Testis (tissue), 2 donors: ENCODE measurements at regions not wholly inside any gene's neighbourhood (a gene's known extent, or its start where the extent isn't known, plus 50 kb on each side); places are given as distances from the start of the nearest gene placed in this dataset.

Experiments
- DNase-seq: peaks from one replicate; pipeline ENCODE4 v3.0.0-alpha.2; 2019
- H3K27ac ChIP-seq, 2 donors: fragments of 200-600 bp; sonication (generic); one replicate each; pipeline ENCODE4 v1.5.1; 2019
- H3K27me3 ChIP-seq: fragments of 200-600 bp; sonication (generic); one replicate; pipeline ENCODE4 v1.5.1; 2019
- H3K36me3 ChIP-seq: fragments of 200-600 bp; sonication (generic); one replicate; pipeline ENCODE4 v1.5.1; 2017; ENCODE audit warnings: low read depth; ENCODE audit errors: missing control alignments
- H3K4me1 ChIP-seq: fragments of 200-600 bp; sonication (generic); one replicate; pipeline ENCODE4 v1.5.1; 2019
- H3K4me3 ChIP-seq, 2 donors: fragments of 200-600 bp; sonication (generic); one replicate each; pipeline ENCODE4 v1.5.1; 2017 to 2019
- H3K9me3 ChIP-seq: fragments of 200-600 bp; sonication (generic); one replicate; pipeline ENCODE4 v1.5.1; 2017
- POLR2A ChIP-seq: fragments of 450-650 bp; IDR thresholded peaks from one replicate; pipeline ENCODE4 v1.6.1; 2017; ENCODE audit warnings: antibody characterized with exemption, mild to moderate bottlenecking, moderate library complexity
- WGBS, 2 donors: methylation state at CpG; one replicate each; pipeline ENCODE4 v1.1.5; 2018; 5-methylcytosine and 5-hydroxymethylcytosine counted together
- intact Hi-C: fragments of 100-400 bp; cut with DNase I; formaldehyde crosslinking; loops from one replicate; pipeline ENCODE4 v1.15.1; 2023; ENCODE audit warnings: low total_unique reads
- TF ChIP-seq, protein P1 (sequence below), 3 experiments: fragments of 450-650 bp in 2 of 3; fragments of 200-600 bp in 1 of 3; sonication (generic) in 1 of 3; IDR thresholded peaks; one replicate each; pipeline ENCODE4 v1.5.1; 2016 to 2019; ENCODE audit warnings: antibody characterized with exemption in 3 of 3, mild to moderate bottlenecking in 2 of 3, moderate library complexity in 1 of 3

DNA sequence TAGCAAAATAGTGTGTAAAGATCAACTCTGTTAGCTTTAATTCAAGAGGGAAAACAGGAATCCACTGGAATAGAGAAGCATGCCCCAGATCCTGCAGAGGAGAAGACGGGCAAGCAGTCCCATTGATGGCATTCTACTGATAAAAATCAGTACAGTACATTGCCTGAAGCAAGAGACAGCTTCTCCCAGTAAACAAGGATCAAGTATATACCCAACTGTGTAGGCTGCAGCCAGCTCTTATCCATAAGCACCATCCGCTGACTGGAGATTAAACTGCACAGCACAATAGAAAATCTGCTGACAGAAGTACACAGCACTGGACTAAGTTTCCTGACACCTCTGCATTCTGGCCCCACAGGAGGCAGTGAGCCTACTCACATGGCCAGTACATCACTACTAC lies 110.1 kb downstream of the COX18 start:
- Histone ChIP-seq H3K9me3 (no peaks in the 10 kb centered on the region), H3K36me3 (no peaks in the 10 kb centered on the region), H3K27me3 (no peaks in the 10 kb centered on the region), H3K27ac (no peak overlapping the region), H3K4me1 (no peaks in the 10 kb centered on the region), H3K4me3 (no peak overlapping the region)
- TF ChIP-seq, protein P1, sequence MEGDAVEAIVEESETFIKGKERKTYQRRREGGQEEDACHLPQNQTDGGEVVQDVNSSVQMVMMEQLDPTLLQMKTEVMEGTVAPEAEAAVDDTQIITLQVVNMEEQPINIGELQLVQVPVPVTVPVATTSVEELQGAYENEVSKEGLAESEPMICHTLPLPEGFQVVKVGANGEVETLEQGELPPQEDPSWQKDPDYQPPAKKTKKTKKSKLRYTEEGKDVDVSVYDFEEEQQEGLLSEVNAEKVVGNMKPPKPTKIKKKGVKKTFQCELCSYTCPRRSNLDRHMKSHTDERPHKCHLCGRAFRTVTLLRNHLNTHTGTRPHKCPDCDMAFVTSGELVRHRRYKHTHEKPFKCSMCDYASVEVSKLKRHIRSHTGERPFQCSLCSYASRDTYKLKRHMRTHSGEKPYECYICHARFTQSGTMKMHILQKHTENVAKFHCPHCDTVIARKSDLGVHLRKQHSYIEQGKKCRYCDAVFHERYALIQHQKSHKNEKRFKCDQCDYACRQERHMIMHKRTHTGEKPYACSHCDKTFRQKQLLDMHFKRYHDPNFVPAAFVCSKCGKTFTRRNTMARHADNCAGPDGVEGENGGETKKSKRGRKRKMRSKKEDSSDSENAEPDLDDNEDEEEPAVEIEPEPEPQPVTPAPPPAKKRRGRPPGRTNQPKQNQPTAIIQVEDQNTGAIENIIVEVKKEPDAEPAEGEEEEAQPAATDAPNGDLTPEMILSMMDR (IDR thresholded peaks at IDR 0.05), result no peak
- WGBS, 2 donors, result 89 to 91% methylated on average over 2 of the region's 2 CpGs
- intact Hi-C loops, result loop anchor here (5.0 kb wide), 1 partner anchor 1773 kb away; no protein-coding TSS in a partner anchor
- no peak for DNase-seq

DNA sequence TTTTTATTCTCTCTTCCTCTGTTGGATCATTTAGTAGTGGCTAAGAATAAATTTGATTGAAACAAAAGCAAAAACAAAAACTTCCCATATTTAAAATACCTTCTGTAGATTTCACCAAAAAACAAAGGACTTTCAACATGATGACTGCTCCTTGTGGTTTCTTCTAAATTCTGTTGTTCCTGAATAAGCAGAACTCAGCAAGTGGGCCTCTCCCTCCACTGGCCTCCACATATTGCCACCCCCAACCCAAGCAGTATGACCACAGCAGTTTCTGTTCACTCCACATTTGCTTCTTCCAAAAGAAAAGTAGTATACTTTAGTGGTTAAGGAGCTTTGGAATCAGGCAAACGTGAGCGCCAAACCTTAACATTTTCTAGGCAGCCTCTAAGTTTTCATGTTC lies 114.7 kb downstream of the COX18 start:
- TF ChIP-seq, protein P1 (IDR thresholded peaks at IDR 0.05), result no peak
- no peak for TF ChIP-seq POLR2A
- no peak for DNase-seq
- Histone ChIP-seq H3K36me3 (no peaks in the 10 kb centered on the region), H3K4me1 (no peaks in the 10 kb centered on the region), H3K27me3 (no peaks in the 10 kb centered on the region), H3K9me3 (no peaks in the 10 kb centered on the region), H3K27ac (no peak overlapping the region), H3K4me3 (no peak overlapping the region)
- WGBS, 2 donors, result 92 to 95% methylated on average over 2 of the region's 2 CpGs
- intact Hi-C loops, result loop anchor here (5.0 kb wide), 1 partner anchor 1777 kb away; no protein-coding TSS in a partner anchor

DNA sequence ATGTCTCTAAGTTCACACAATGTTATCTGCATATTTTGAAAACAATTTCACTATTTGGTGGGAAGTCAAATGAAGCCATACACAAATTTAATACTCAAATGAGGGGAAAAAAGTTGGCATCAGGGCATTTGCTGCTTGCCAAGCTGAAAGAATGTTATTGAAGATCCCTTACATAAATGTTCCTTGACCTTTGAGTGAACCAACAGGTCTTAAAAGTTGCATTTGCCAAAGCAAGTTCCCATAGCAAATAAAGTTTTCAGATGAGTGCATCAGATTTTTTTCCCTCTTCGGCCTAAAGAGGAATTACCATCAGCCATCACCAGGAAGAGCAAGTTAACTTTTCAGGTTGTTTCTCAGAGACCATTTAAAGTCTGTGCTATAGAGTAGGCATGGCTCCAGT lies 115.9 kb downstream of the COX18 start:
- 27 to 44% methylated on average over 1 of the region's 1 CpG for WGBS, 2 donors
- Histone ChIP-seq H3K4me3 (no peak overlapping the region), H3K36me3 (no peaks in the 10 kb centered on the region), H3K27me3 (no peaks in the 10 kb centered on the region), H3K9me3 (no peaks in the 10 kb centered on the region), H3K4me1 (no peaks in the 10 kb centered on the region), H3K27ac (no peak overlapping the region)
- TF ChIP-seq POLR2A, result no peak
- TF ChIP-seq, protein P1 (IDR thresholded peaks at IDR 0.05), result no peak
- intact Hi-C loops, result no loop called here
- DNase-seq, result no peak

DNA sequence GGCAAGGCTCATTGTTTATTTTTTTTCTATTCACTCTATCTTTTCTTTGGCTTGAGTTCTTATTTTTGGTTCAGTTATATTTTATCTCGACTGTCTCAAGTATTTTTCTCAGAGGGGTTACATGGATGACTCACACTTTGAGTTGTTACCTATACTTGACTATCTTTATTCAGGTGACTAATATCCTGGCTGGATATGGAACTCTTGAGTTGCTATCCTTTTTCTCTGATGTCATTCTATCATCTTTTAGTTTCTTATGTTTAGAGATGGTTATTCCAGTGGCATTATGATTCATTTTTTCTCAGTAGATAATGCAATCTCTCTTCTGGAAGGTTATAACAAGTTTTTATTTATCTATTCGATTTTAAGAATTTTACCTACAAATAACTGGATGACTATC lies 117.9 kb downstream of the COX18 start:
- Histone ChIP-seq H3K27me3 (no peaks in the 10 kb centered on the region), H3K27ac (no peak overlapping the region), H3K36me3 (no peaks in the 10 kb centered on the region), H3K4me3 (no peak overlapping the region), H3K9me3 (no peaks in the 10 kb centered on the region), H3K4me1 (no peaks in the 10 kb centered on the region)
- intact Hi-C loops, result no loop called here
- DNase-seq, result no peak
- 80 to 81% methylated on average over 2 of the region's 2 CpGs for WGBS, 2 donors
- no peak for TF ChIP-seq POLR2A
- TF ChIP-seq, protein P1 (IDR thresholded peaks at IDR 0.05), result no peak

DNA sequence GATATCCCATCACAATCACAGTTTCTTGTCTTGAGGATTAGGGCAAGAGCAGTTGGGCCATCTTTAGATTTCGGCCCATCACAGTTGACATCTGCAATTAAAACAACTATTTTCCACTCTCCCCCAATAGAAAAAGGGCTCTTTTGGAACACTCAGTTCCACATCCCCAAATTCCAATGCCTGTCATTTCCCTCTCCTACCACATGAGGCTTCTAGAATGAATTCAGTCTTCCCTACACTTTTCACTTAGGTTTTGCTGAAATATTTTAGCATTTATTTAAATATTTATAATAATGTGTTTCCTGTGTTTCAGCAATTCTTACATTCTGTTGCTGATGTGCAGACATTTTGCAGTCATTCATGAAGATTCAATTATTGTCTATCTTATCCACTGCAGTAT lies 118.4 kb downstream of the COX18 start:
- no peak for DNase-seq
- Histone ChIP-seq H3K4me3 (no peak overlapping the region), H3K4me1 (no peaks in the 10 kb centered on the region), H3K27me3 (no peaks in the 10 kb centered on the region), H3K36me3 (no peaks in the 10 kb centered on the region), H3K27ac (no peak overlapping the region), H3K9me3 (no peaks in the 10 kb centered on the region)
- WGBS, 2 donors, result 90 to 97% methylated on average over 1 of the region's 1 CpG
- intact Hi-C loops, result no loop called here
- no peak for TF ChIP-seq POLR2A
- TF ChIP-seq, protein P1 (IDR thresholded peaks at IDR 0.05), result no peak
